Endothelial cell of hepatic sinusoid (primary cell): ENCODE measurements at regions not wholly inside any gene's neighbourhood (a gene's known extent, or its start where the extent isn't known, plus 50 kb on each side); places are given as distances from the start of the nearest gene placed in this dataset.
"Not testable (repeated sequence)": the region's sequence is repeated elsewhere in the genome, so short reads cannot be mapped to it uniquely, and the experiment has no call there.

Source experiments
- in situ Hi-C: cut with HindIII; loops from 2 replicates; pipeline ENCODE4 v1.10.0; 2017; ENCODE audit warnings: low sequenced_read_pairs

DNA sequence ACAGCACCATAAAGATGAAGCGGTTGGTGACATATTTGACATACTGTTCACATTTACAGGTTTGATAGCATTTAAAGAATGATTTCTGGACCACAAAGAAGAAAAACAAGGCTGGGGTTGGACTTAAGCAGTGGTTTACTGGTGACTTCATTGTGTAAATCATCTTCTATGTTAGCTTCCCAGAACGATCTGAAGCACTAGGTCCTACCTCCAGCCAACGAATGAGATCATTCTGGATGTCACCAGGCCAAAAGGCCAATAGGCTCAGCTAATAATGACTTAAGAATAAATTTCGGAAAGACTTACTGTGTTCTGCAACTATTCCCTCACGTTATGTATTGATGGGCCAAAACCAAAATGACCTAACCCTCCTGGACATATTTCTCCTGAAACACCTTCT is 675.3 kb upstream of the CCNG1 start:
- in situ Hi-C loops, result no loop called here

GRCh38 chr5:162769019-162769418 is 668.4 kb upstream of the CCNG1 start:
- in situ Hi-C loops, result no loop called here

DNA sequence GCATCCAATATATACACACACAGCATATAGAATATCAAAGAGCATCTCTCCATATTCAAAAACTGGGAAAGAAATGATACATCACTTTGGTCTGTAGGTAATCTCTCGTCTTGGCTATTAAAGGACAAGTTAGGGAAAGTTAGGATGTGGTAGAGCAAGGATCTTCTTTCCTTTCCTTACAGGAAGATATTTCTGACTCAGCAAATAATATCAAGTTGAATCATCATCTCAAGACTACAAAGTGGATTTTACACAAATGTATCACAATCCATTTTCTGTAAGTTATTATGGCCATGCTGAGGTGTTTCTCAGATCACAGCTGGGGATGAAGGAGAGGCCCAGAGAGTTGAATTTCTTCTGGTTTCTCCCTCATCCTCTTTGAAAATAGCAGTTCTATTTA is 651.7 kb upstream of the CCNG1 start:
- in situ Hi-C loops, result no loop called here

DNA sequence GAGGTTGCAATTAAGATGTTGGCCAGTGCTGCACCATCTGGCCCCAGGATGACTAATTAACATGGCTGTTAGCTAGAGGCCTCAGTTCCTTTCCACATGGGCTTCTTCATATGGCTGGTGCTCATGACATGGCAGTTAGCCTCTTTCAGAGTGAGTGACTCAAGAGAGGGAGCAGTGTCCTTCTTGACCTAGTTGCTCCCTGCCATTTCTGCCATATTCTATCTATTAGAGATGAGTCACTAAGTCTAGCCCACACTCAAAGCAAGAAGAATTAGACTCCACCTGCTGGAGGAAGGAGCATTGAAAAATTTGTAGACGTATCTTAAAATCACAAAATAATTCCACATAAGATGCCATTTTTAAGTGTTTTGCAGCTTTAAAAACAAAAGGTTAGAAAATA is 651.2 kb upstream of the CCNG1 start:
- in situ Hi-C loops, result no loop called here

GRCh38 chr5:162796507-162796906 is 640.9 kb upstream of the CCNG1 start:
- in situ Hi-C loops, result no loop called here

- in situ Hi-C loops, result no loop called here
These were observed 637.1 kb upstream of the CCNG1 start for GRCh38 chr5:162800301-162800700.

- in situ Hi-C loops, result no loop called here
These were observed 636.2 kb upstream of the CCNG1 start for GRCh38 chr5:162801235-162801634.

DNA sequence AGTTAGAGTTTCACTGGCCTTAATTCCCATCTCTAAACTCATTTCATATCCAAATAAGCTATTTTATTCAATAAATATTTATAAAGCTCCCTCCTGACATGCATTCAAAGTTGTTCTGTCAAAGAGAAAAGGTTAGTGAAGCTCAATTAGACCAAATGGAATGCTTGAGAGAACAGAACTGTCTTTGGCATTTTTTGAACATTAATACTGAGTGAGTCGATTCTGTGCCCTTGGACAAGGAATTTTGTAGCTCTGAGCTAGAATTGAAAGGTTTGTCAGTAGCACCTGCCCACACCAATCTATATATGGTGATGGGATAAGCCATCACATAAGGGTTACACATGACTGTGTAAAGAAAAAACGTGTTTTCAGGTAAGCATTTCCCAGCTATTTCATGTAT is 631.2 kb upstream of the CCNG1 start:
- in situ Hi-C loops, result no loop called here

DNA sequence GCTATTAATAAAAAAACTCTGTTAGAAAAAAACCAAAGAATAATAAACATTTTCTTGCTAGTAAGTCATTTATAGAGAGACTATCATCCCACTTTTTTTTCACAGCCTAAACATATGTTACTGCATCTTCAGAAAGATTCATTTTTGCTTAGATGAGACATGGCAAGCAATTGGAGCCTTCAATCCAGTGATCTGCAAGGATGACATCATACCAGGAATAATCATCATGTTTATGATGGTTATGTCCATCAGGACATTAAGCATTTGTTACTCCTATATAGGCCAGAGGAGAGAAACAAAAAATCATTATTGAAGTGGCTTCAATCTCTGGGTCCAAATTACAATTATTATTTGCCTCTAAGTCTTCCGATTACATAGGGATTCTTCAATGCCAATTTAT is 626.3 kb upstream of the CCNG1 start:
- in situ Hi-C loops, result no loop called here

- in situ Hi-C loops, result no loop called here
These were observed 620.6 kb upstream of the CCNG1 start for GRCh38 chr5:162816816-162817215.

DNA sequence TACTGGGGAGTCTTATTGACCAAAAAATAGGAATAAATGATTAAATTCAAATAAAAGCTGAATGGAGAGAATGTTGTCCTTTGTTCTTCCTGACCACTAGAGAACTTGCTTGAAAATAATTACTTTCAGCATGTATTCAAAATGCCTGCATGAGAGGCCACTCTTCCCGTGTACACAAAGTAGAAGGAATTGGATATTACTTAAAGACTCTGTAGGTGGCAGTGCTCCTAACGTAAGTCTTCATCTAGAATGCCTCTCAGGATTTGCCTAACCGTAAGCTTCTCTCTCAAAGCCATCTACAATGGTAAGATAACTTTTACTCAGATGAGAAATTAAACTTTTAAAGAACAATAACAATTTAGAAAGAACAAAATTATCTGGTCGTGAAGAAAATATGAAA is 620.0 kb upstream of the CCNG1 start:
- in situ Hi-C loops, result no loop called here

DNA sequence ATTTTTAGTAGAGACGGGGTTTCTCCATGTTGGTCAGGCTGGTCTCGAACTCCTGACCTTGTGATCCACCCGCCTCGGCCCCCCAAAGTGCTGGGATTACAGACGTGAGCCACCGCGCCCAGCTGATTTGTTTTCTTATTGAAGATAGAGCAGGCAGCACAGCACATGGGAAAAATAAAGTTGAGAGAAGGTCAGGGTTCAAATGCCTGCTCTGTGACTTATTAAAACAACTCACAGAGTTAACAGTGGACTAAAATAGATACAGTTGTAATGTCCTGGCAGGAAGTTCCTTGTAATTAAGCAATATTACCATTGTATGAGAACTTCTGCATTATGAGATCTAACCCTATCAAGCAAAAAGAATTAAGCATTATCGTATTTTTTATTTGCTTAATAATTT is 615.7 kb upstream of the CCNG1 start:
- in situ Hi-C loops, result not testable (repeated sequence)

GRCh38 chr5:162824360-162824759 is 613.0 kb upstream of the CCNG1 start:
- in situ Hi-C loops, result no loop called here

DNA sequence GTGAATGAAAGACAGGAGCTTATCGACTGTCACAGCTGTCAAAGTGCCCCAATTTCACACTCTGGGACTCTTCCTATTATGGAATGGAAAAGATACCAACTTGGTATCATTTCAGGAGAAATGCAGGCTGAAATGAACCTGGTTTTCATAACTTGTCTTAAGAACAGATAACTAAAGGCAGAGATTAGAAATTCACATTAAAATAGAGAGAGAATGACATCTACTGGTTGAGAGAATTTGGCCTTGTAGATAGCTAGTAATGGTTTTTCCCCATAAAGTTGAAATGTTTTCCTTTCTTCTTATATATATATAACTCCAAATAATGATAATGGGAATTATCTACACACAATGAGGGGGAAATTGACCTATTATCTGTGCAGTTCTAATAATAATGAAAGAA is 600.2 kb upstream of the CCNG1 start:
- in situ Hi-C loops, result no loop called here

DNA sequence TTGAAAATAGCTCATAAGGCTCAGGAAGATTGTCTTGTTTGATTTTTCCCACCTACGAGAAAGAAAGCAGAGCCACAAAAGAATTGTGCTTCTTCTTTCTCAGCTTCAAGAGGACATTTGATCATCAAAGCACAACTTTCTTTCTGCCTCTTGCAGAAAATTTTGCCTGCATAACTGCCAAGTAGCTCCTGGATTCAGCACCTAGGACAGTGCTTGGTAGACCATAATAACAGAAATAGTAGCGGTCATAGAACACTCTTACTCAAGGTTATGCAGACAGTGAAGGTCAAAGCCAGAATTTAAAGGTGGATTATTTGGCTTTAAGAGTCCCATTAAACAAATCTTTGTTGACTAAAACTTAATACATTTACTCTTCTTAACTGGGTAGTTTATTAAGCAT is 594.7 kb upstream of the CCNG1 start:
- in situ Hi-C loops, result no loop called here

DNA sequence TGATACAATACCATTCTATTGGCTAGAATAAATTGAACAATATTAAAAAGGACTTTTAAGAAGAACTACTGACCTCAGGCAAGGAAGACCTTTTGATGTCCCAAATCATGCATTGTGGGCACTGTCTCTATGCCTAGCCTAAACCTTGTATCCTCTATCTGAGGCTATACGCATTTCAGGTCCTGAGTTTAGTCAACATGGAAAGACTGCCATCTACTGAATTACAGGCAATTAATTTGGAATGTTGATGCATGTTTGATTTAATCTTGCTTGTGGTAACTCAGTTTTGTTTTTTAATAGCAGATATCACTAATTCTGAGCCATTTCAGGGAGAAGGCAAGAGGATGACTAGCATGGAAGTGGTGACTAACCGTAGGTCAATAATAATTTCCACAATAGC is 585.3 kb upstream of the CCNG1 start:
- in situ Hi-C loops, result no loop called here

GRCh38 chr5:162858770-162859169 is 578.6 kb upstream of the CCNG1 start:
- in situ Hi-C loops, result no loop called here

DNA sequence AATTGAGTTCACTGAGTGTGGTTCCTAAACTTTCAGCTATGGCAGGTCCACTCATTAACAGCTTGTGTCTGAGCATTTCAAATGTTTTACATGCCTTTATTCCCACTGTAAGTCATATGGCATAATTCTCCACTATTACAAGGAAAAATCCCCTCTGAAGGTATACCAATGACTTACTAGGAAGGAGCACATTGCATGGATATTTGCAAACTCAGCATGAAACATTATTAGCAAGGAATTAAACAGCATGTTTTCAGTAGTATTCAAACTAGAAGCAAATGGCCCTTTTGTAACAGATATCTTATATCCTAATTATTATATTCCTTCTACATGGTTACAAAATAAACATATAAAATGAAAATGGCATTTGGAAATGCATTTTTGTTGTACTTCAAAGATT is 566.4 kb upstream of the CCNG1 start:
- in situ Hi-C loops, result no loop called here

GRCh38 chr5:162882629-162883028 is 554.8 kb upstream of the CCNG1 start:
- in situ Hi-C loops, result no loop called here

DNA sequence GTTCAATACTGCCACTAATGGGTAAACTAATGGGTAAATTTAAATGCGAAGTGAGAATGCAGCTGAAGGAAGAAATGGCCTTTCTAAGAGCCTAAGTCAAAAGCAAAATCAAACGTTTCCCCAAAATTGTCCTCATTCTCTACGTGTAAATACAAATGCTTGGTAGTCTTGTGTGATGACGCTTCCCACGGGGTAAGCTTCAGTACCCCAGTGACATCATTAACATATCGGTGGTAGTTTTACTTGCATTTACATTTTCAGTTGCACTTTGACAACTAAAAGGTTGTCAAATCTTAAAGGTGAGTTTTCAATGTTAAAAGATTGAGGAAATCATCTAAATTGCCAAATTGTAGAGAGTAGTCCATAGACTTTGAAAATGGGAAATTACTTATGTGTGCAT is 550.7 kb upstream of the CCNG1 start:
- in situ Hi-C loops, result no loop called here

- in situ Hi-C loops, result no loop called here
These were observed 549.1 kb upstream of the CCNG1 start for GRCh38 chr5:162888268-162888667.

DNA sequence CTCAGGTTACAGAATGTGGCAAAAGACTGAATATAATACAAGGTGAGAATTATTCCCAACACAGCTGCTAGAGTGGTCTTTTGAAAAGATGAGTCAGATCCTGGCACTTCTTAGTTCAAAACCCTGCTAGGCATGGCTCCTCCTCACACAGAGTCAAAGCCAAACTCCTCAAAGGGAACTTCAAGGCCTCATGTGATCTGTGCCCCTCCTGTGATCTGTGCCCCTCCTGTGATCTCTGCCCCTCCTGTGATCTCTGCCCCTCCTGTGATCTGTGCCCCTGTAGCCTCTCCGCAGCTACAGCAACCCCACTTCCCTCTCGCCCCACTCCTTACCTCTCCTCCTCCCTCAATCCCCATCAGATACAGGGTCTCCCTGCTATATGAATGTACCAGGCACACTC is 525.5 kb upstream of the CCNG1 start:
- in situ Hi-C loops, result no loop called here

GRCh38 chr5:162916368-162916767 is 521.0 kb upstream of the CCNG1 start:
- in situ Hi-C loops, result no loop called here

DNA sequence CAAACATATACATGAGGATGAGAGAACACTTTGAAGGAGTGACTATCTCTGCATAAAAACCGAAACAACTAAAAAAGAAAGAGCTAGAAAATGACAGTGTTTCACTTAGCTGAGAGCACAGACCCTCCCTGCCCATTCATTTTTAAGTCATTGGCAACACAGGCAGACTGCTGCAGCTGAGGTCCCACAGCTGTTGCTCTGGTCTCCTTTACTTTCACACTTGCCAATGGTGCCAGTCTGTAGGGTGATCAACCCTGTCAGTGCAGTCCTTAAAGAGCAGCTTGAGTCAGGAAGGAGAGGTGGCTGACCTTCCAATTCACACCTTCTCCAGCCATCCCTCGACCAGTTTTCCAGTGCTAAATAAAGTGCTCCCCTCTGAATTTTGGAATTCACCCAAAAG is 508.3 kb upstream of the CCNG1 start:
- in situ Hi-C loops, result no loop called here
